ENCODE measurements at regions not wholly inside any gene's neighbourhood (a gene's known extent, or its start where the extent isn't known, plus 50 kb on each side); places are given as distances from the start of the nearest gene placed in this dataset.

DNA sequence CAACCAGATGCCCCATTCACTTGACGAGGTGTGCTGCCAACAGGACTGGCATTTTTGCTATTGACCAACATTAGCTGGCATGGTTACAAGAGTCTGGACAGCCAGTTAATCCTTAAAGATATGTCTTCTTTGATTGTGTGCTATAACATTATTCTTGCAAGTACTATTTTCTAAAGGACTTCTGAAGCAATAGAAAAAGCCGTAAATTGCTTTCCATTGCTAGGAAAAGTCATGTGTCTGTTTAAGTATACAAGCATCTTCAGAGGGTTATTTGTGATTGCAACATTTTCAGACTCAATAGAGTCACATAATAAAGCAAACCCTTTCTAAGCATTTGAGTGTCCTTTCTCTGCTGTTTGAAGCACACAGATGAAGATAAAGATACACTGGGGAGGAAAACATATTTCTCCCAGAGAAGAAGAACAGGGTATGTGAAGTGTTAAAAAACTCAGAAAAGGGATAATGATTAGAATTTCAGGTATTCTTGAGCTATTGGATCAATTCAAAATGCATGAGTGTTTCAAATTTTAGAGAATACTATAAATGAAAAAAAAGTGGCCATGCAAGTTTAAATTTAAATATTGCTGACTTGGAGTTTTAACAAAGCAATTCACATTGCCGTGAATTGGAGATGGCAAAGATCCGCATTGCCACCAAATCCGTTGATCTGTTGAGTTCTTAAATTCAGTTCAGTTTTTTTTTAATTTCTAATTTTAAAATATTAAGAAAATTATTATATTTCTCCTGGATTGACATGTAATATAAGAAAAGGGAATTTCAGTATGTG lies 191.7 kb upstream of the MAP3K7 start:
- no peaks in the 10 kb centered on the region for H3K27me3 ChIP-seq
- no peaks in the 10 kb centered on the region for H4K20me1 ChIP-seq
- H3K4me1 ChIP-seq: no peaks in the 10 kb centered on the region
- TF ChIP-seq Cebpa-rat (IDR thresholded peaks at IDR 0.05): no peak
- no peaks in the 10 kb centered on the region for H3K36me3 ChIP-seq
- H3K9me3 ChIP-seq (replicated peaks in 1 of 11): no peaks in the 10 kb centered on the region
- no peak overlapping the region for H3K9ac ChIP-seq
- no peak overlapping the region for H3K4me3 ChIP-seq
- no peak overlapping the region for H3K4me2 ChIP-seq
- no peak overlapping the region for H3K27ac ChIP-seq

- Histone ChIP-seq H3K4me1 (no peaks in the 10 kb centered on the region), H3K4me2 (no peak overlapping the region), H3K27me3 (no peaks in the 10 kb centered on the region), H4K20me1 (no peaks in the 10 kb centered on the region), H3K36me3 (no peaks in the 10 kb centered on the region), H3K4me3 (no peak overlapping the region), H3K27ac (no peak overlapping the region), H3K9me3 (replicated peaks in 1 of 11) (no peaks in the 10 kb centered on the region), H3K9ac (no peak overlapping the region)
- no peak for TF ChIP-seq Cebpa-rat (IDR thresholded peaks at IDR 0.05)
Measured at GRCh38 chr6:90770778-90771177, 183.9 kb upstream of the MAP3K7 start.

DNA sequence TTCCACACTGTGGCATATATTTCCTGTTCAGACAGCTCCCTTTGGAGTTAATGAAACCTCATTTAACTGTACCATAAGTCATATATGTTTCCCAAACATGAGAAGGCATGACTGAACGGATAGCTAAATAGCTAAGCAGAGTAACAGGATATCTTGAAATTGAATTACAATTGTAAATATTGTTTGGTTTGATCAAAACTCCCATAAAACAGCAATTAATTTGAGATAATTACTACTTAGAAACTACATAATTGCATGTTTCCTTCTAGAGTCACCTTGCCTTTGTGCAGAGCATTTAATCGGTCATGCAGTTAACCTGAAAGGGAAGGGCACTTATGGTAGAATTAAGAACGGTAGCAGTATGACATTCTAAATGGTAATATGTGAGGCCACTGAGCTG lies 179.0 kb upstream of the MAP3K7 start:
- no peak for TF ChIP-seq Cebpa-rat (IDR thresholded peaks at IDR 0.05)
- H3K9me3 ChIP-seq (replicated peaks in 1 of 11): no peaks in the 10 kb centered on the region
- no peaks in the 10 kb centered on the region for H3K4me1 ChIP-seq
- H3K4me2 ChIP-seq: no peak overlapping the region
- no peak overlapping the region for H3K4me3 ChIP-seq
- H4K20me1 ChIP-seq: no peaks in the 10 kb centered on the region
- no peak overlapping the region for H3K9ac ChIP-seq
- no peaks in the 10 kb centered on the region for H3K27me3 ChIP-seq
- H3K36me3 ChIP-seq: no peaks in the 10 kb centered on the region
- no peak overlapping the region for H3K27ac ChIP-seq

DNA sequence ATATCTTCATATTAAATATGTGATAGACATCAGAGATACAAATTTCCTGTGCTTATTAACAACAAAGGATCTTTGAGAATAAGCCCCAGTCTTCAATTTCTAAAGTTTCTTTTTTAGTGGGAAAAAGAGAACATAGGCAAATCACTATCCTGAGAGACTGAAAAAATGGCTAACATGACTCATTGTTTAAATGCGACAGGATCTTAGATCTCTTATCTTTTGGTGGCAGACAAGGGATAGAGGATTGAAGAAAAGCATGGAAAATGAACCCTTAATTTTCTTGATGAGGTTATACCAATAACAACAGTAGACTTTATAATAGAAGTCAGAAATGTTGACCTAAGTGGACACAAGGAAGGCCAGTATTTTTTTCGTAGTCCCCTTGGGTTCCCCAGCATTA lies 178.6 kb upstream of the MAP3K7 start:
- H3K27me3 ChIP-seq: no peaks in the 10 kb centered on the region
- no peaks in the 10 kb centered on the region for H3K36me3 ChIP-seq
- no peak overlapping the region for H3K9ac ChIP-seq
- no peak overlapping the region for H3K4me2 ChIP-seq
- TF ChIP-seq Cebpa-rat (IDR thresholded peaks at IDR 0.05): no peak
- H3K4me3 ChIP-seq: no peak overlapping the region
- H4K20me1 ChIP-seq: no peaks in the 10 kb centered on the region
- no peak overlapping the region for H3K27ac ChIP-seq
- no peaks in the 10 kb centered on the region for H3K9me3 ChIP-seq (replicated peaks in 1 of 11)
- H3K4me1 ChIP-seq: no peaks in the 10 kb centered on the region

DNA sequence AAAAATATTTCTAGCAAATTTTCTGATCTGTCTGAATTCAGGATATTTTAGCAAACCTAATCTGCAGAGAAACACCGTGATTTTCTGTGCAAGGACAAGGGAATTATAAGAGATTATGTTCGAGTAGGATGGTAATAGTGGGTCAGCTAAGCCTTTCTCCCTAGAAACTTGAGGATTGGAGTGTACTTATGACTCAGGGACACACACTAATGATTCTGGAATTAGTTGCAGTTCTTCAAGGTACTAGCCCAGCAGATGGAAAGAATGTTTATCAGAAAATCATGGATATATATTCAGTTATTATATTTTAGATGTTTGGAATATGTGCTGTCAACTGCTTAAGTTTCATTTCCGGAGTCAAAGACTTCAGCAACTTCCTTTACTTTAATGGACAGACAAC lies 177.1 kb upstream of the MAP3K7 start:
- H3K4me3 ChIP-seq: no peak overlapping the region
- no peak for TF ChIP-seq Cebpa-rat (IDR thresholded peaks at IDR 0.05)
- H3K4me1 ChIP-seq: no peaks in the 10 kb centered on the region
- no peaks in the 10 kb centered on the region for H4K20me1 ChIP-seq
- no peak overlapping the region for H3K27ac ChIP-seq
- no peak overlapping the region for H3K9ac ChIP-seq
- no peaks in the 10 kb centered on the region for H3K36me3 ChIP-seq
- H3K27me3 ChIP-seq: no peaks in the 10 kb centered on the region
- H3K9me3 ChIP-seq (replicated peaks in 1 of 11): no peaks in the 10 kb centered on the region
- H3K4me2 ChIP-seq: no peak overlapping the region

DNA sequence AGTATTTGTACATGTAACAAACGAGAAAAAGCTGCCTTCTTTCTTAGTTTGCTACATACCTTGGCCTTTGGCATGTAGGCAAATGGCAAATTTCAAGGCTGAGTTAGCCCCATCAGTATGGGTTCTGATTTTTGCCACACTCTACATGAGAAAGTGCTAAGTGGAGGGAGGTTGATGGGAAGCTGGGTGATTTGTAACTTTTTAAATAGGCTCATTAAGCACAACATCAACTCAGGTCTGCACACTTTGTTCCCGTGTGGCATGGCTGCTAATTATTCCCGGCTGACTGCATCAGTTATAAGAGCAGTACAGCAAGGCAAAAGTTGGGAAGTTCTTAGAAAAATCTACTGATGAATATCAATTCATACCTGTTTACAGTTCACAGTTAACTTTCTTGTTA lies 172.8 kb upstream of the MAP3K7 start:
- no peaks in the 10 kb centered on the region for H3K27me3 ChIP-seq
- no peaks in the 10 kb centered on the region for H3K9me3 ChIP-seq (replicated peaks in 1 of 11)
- H3K27ac ChIP-seq: no peak overlapping the region
- H3K4me1 ChIP-seq: no peaks in the 10 kb centered on the region
- H3K4me2 ChIP-seq: no peak overlapping the region
- TF ChIP-seq Cebpa-rat (IDR thresholded peaks at IDR 0.05): no peak
- no peaks in the 10 kb centered on the region for H3K36me3 ChIP-seq
- no peak overlapping the region for H3K9ac ChIP-seq
- no peaks in the 10 kb centered on the region for H4K20me1 ChIP-seq
- no peak overlapping the region for H3K4me3 ChIP-seq

- Histone ChIP-seq H3K9ac (no peak overlapping the region), H3K9me3 (replicated peaks in 1 of 11) (no peaks in the 10 kb centered on the region), H3K4me1 (no peaks in the 10 kb centered on the region), H3K36me3 (no peaks in the 10 kb centered on the region), H3K27me3 (no peaks in the 10 kb centered on the region), H3K27ac (no peak overlapping the region), H4K20me1 (no peaks in the 10 kb centered on the region), H3K4me3 (no peak overlapping the region), H3K4me2 (no peak overlapping the region)
- no peak for TF ChIP-seq Cebpa-rat (IDR thresholded peaks at IDR 0.05)
Measured at GRCh38 chr6:90758741-90759140, 171.9 kb upstream of the MAP3K7 start.

GRCh38 chr6:90753820-90754643 lies 167.2 kb upstream of the MAP3K7 start:
- no peaks in the 10 kb centered on the region for H3K9me3 ChIP-seq (replicated peaks in 1 of 11)
- no peak for TF ChIP-seq Cebpa-rat (IDR thresholded peaks at IDR 0.05)
- no peak overlapping the region for H3K9ac ChIP-seq
- no peaks in the 10 kb centered on the region for H3K36me3 ChIP-seq
- H3K4me3 ChIP-seq: no peak overlapping the region
- H3K27ac ChIP-seq: no peak overlapping the region
- H3K27me3 ChIP-seq: no peaks in the 10 kb centered on the region
- H4K20me1 ChIP-seq: no peaks in the 10 kb centered on the region
- H3K4me1 ChIP-seq: no peaks in the 10 kb centered on the region
- H3K4me2 ChIP-seq: no peak overlapping the region

- Histone ChIP-seq H3K4me1 (no peaks in the 10 kb centered on the region), H3K9ac (no peak overlapping the region), H3K4me3 (no peak overlapping the region)
Measured at GRCh38 chr6:90739802-90740201, 152.9 kb upstream of the MAP3K7 start.

DNA sequence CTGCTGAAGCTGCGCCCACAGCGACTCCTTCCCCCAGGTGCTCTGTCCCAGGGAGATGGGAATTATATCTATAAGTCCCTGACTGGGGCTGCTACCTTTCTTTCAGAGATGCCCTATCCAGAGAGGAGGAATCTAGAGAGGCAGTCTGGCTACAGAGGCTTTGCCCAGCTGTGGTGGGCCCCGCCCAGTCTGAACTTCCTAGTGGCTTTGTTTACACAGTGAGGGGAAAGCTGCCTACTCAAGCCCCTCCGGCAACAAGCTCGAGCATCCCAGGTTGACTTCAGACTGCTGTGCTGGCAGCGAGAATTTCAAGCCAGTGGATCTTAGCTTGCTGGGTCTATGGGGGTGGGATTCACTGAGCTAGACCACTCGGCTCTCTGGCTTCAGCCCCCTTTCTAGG lies 152.5 kb upstream of the MAP3K7 start:
- Histone ChIP-seq H4K20me1 (no peaks in the 10 kb centered on the region), H3K27me3 (no peaks in the 10 kb centered on the region), H3K4me2 (no peak overlapping the region), H3K36me3 (no peaks in the 10 kb centered on the region), H3K9me3 (replicated peaks in 1 of 11) (no peaks in the 10 kb centered on the region), H3K4me3 (no peak overlapping the region), H3K27ac (no peak overlapping the region), H3K9ac (no peak overlapping the region), H3K4me1 (no peaks in the 10 kb centered on the region)
- no peak for TF ChIP-seq Cebpa-rat (IDR thresholded peaks at IDR 0.05)

More at GRCh38 chr6:90739802-90740201, 152.9 kb upstream of the MAP3K7 start:
- no peaks in the 10 kb centered on the region for H3K27me3 ChIP-seq
- TF ChIP-seq Cebpa-rat (IDR thresholded peaks at IDR 0.05): no peak
- no peaks in the 10 kb centered on the region for H4K20me1 ChIP-seq
- no peaks in the 10 kb centered on the region for H3K9me3 ChIP-seq (replicated peaks in 1 of 11)
- H3K36me3 ChIP-seq: no peaks in the 10 kb centered on the region
- no peak overlapping the region for H3K4me2 ChIP-seq
- H3K27ac ChIP-seq: no peak overlapping the region

Measured in BLaER1 treated with 17β-estradiol and CSF1 and Interleukin-3, amounts not matched to agents 10 nM and 100 nM (cell line).